AG08395 (cell line): ENCODE measurements at regions not wholly inside any gene's neighbourhood (a gene's known extent, or its start where the extent isn't known, plus 50 kb on each side); places are given as distances from the start of the nearest gene placed in this dataset.

Experiments
- DNase-seq: peaks from one replicate; pipeline ENCODE4 v3.0.0; 2012; ENCODE audit warnings: mixed read lengths, low spot score

DNA sequence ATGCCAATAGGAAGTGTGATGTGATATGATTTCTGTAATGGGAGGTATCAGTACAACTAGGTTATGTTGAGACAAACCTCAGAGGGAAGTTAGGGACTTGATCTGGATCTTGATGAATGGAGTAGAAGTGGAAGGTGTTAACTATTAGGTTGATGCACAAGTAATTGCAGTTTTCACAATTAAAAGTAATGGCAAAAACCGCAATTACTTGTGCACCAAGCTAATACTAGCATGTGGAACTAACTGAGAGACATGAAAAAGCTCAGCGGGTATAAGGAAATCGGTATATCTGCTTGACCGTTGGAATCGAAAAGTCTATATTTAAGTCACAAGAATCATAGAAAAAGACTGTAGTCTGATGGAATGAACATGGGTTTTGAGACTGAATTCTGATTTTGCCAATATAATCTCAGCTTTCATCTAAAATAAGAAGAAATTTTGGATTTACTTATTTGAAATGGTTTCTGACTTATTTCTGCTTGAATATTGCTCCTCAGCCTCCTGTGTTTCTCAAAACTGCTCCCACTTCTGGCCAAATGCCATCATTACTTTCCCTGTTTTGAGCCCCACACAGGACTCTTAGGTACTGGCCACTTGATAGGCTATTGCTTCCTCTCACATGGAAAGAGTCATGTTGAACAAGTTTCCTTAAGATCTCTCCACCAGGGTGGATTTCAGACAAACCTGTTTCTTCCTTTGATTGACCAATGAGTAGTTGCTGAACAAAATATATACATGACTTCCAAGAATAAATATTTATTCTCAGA, 271.5 kb upstream of the COL8A1 start:
- DNase-seq = no peak

DNA sequence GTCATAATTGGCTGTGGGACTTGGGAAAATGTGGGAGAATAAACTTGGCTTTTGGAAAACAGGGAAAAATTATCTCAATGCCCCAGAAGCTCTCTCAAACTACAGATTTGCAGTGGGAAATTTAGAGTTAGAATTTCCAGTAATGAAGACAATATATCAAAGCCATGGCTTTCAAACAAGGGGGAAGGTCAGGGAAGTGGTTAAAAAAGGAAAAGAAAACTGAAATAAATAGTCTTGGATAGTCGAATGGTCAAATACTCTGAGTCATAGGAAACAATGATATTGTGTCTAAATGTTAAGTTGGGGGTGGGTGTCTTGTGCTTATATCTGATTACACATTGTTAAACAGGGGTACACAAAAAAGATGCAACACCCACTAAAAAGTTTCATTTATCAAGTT, 272.4 kb upstream of the COL8A1 start:
- no peak for DNase-seq

GRCh38 chr3:99365396-99365795, 273.0 kb upstream of the COL8A1 start:
- DNase-seq = no peak

DNA sequence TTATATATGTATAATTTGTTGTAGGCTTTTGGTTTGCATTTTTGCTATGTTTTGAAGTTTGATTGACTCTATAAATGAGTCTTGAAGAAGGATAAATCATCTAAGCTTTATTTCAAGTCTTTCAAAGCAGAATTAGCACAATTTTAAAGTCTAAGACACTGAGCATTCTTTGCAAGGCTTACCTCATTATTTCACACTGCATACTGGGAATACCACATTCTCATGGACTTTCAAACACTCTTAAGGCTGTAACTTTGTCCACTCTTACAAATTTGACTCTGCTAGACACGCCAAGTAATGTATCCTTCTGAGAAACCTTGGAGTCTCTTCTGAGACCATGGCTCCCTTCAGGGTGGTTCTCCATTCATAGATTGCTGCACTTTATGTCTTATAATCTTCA, 281.3 kb upstream of the COL8A1 start:
- peak; percentile 10 for DNase-seq

- peak; percentile 3 for DNase-seq
These were observed 281.7 kb upstream of the COL8A1 start for GRCh38 chr3:99356696-99357095.

- no peak for DNase-seq
These were observed 282.9 kb upstream of the COL8A1 start for GRCh38 chr3:99355465-99355864.

DNA sequence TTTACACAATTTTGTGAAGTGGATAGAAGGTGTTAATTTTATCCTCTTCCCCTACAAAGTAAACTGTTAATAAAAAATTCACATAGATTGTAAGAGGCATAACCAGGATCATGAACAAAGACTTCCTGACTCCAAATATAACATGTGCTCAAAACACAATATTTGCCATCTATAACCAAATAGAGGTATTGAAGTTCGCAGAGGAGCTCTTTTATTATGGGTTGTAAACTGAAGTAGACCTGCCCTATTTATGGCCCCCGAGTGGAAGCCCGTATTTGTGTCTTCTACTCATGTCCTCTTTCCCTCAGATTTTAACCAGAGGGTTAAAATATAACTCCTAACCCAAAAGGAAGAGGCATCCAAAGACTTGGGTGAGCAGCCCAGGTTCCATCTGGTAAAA, 285.6 kb upstream of the COL8A1 start:
- no peak for DNase-seq

GRCh38 chr3:99351122-99351521, 287.3 kb upstream of the COL8A1 start:
- DNase-seq = no peak

DNA sequence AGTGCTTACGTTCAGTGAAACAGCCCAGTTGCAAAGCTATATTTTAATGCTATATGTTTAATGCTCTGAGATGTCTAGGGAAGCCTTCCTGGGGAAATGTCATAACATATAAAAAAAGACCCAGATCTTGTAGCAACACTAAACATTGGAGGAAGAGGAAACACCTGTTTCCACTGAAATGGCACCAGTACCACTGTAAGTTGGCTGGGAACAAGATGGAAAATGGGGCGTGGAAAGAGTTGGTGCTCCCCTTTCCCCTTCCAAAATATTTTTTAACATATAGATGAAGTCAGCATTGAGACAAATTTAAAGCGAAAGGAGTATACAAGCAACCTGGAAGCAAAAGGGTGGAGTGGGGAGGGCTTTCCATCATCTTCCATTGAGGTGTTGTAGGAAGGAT, 289.9 kb upstream of the COL8A1 start:
- DNase-seq = no peak

DNA sequence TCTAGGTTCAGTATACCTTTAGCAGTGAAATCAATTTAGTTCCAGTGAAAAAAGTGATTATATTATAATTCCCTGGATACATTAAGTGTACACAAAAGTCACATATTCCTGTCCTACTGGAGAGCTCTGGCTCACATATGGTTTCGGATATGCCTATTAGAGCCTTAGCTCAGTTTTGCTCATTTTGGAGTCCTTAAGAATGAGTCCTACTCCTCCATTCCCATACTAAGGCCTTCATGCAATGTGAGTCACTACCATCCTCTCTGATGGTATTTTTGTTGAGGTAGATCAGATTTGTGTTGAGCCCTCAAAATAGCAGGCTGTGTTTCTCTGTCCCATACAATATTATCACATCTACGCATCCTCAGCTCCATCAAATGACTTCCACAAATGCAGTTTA, 294.2 kb upstream of the COL8A1 start:
- DNase-seq = peak; percentile 55

- DNase-seq = no peak
These were observed 296.0 kb upstream of the COL8A1 start for GRCh38 chr3:99342383-99342782.

DNA sequence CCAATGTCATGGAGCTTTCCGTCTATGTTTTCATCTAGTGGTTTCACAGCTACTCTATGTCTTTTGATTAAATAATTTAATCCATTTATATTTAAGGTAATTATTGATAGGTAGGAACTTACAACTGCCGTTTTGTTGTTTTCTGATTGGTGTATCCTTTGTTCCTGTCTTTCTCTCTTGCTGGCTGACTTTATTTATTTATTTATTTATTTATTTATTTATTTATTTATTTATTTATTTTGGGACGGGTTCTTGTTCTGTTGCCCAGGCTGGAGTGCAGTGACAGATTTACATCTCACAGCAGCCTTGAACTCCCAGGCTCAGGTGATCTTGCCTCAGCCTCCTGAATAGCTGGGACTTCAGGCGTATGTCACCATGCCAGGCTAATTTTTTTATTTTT, 299.2 kb upstream of the COL8A1 start:
- no peak for DNase-seq

GRCh38 chr3:99332718-99333117, 305.7 kb upstream of the COL8A1 start:
- peak; percentile 41 for DNase-seq

DNA sequence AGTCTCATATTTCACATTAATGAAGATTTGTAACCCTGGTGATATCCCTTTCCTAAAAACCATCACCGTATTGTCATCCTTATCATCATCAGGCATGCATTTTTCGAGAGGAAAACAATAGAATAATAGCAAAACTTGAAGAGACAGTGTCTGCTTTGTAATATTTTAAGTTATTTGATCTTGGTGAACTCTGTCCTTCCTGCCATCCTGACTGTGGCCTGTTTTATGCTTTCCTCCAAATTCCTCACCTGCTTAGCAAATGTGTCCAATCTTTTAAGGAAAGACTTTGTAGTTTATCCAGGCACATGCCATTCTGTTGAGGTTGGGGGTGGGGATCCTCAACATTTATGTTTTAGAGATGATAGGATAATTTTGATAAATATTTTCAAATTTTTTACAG, 306.1 kb upstream of the COL8A1 start:
- DNase-seq = no peak

- DNase-seq = no peak
These were observed 307.4 kb upstream of the COL8A1 start for GRCh38 chr3:99330924-99331532.

DNA sequence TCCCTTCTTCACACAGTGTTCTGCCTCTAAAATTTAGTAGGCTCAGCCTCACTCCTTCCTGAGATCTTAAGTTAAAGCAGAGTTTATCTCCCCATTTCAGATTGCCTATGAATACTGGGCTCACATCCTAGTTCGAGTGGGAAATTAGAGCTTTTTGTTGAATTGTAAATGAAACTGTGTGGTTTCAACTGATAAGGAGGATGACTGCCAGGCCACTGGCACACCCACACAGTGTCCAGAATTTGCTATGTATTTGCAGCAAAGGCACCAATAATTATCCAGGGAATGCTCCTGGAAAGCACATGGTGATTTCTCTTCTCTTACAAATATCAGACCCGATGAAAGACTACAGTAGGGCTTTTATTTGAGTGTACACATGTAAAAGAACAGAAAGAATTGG, 308.1 kb upstream of the COL8A1 start:
- DNase-seq = no peak

- DNase-seq = no peak
These were observed 313.0 kb upstream of the COL8A1 start for GRCh38 chr3:99325402-99325801.

- DNase-seq = no peak
These were observed 313.7 kb upstream of the COL8A1 start for GRCh38 chr3:99324636-99325203.

GRCh38 chr3:99323940-99324339, 314.5 kb upstream of the COL8A1 start:
- no peak for DNase-seq

DNA sequence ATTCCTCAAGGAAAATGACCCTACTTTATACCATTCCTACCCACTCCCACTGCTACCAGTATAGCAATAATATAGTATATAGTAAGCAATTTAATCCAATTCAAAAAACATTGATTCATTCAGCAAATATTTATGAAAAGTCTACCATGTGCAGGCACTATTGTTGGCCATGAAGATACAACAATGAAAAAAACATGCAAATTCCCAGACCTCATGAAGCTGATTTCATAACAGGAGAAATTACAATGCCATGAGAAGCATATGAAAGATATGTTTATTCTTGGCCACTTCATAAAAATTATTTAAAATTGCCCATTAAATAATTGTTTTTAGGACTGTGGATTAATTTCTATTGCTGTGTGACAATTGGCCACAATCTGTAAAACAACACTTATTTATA, 315.8 kb upstream of the COL8A1 start:
- DNase-seq = no peak

GRCh38 chr3:99321261-99321660, 317.1 kb upstream of the COL8A1 start:
- DNase-seq = no peak

- DNase-seq = peak; percentile 82
These were observed 318.4 kb upstream of the COL8A1 start for GRCh38 chr3:99319961-99320360.

DNA sequence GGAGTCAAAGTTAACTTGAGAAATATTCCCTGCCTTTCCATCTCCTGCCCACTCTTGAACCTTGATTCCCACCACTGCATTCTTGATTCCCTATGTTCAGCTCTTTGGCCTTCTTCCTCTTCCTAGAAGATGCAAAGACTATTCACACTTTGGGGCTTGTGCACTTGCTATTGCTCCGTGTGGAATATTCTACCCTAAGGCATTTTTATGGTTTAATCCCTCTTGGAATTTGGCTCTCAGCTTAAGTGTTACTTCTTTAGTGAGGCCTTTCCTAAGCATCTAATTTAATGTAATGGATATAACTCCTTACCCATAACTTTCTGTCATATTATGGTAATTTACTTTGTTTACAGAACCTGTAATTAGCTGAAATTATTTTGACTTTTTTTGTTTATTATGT, 318.9 kb upstream of the COL8A1 start:
- no peak for DNase-seq

DNA sequence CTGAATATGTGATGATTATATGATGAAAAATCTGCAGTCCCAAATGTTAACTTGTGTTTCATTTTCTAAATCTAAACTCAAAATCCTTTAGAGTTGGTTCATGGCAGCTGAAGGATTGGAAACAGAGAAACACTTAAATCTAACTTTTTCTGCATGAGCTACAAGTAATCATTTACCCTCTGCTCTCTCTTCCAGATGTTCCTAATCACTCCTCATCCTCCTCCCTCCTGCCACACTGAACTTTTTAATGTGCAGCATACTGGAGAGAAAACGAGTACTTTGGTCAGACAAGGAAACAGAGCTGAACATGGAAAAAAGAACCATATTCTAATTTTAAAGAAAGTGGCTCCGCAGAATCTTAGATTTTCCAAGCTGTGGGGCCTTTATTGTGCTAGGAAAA, 321.2 kb upstream of the COL8A1 start:
- no peak for DNase-seq
